HCT116 (cell line): ENCODE measurements at regions not wholly inside any gene's neighbourhood (a gene's known extent, or its start where the extent isn't known, plus 50 kb on each side); places are given as distances from the start of the nearest gene placed in this dataset.

Source experiments
- ATAC-seq: fragments of 200-7000 bp; cut with Tn5 transposase; 2 replicates; pipeline ENCODE4 v1.9.1; 2020; ENCODE audit warnings: mild to moderate bottlenecking, moderate library complexity
- BruUV-seq: library from RNA; stranded (reverse); fragments of 400-500 nt; replicated peaks from 2 replicates; lab custom pipeline; 2021; lab: Mats Ljungman, UMichigan
- CTCF ChIA-PET: fragments of 300-600 bp; sonication (Branson Sonifier 250); formaldehyde crosslinking; loops from one replicate; lab custom pipeline; 2021; ENCODE audit warnings: antibody characterized with exemption; lab: Charles Lee
- POLR2A ChIA-PET: fragments of 300-600, 350-600 bp; sonication (Branson Sonifier 250); formaldehyde crosslinking; loops from one replicate; lab custom pipeline; 2021; ENCODE audit warnings: antibody characterized with exemption; lab: Charles Lee
- RAD21 ChIA-PET, 2 experiments: fragments of 300-600 bp; sonication (Branson Sonifier 250); formaldehyde crosslinking; loops; one replicate each; lab custom pipeline; 2023; ENCODE audit warnings: low total read pairs in 2 of 2; ENCODE audit not compliant: uncharacterized antibody in 2 of 2, unreplicated experiment in 2 of 2, low non-redundant PET in 1 of 2; lab: Charles Lee
- DNase-seq: peaks from one replicate; pipeline ENCODE4 v3.0.0-alpha.2; 2010; ENCODE audit warnings: low read depth, low spot score
- H2AFZ ChIP-seq: fragments of 200-600 bp; shearing (Covaris generic), sonication (generic); 2 replicates; pipeline ENCODE4 v1.6.1; 2017; ENCODE audit warnings: low read depth, mixed run types, mixed read lengths, antibody characterized with exemption, low read length; ENCODE audit not compliant: poor library complexity, severe bottlenecking
- H3K27ac ChIP-seq: 2 replicates; pipeline ENCODE4 v1.5.1; 2012; ENCODE audit warnings: low read depth, low read length
- H3K27me3 ChIP-seq: fragments of 200-600 bp; sonication (generic); 2 replicates; pipeline ENCODE4 v1.6.1; 2016; ENCODE audit warnings: mixed run types, low read length, mixed read lengths; ENCODE audit not compliant: insufficient read depth
- H3K36me3 ChIP-seq, 2 experiments: fragments of 200-500 bp in 1 of 2; fragments of 200-600 bp in 1 of 2; sonication (Bioruptor generic) in 1 of 2; sonication (generic) in 1 of 2; 2 replicates each; pipeline versions ENCODE4 v1.5.1 to v1.6.1; 2014 to 2016; ENCODE audit warnings: low read length in 2 of 2, inconsistent platforms in 1 of 2, mixed read lengths in 1 of 2, mixed run types in 1 of 2; ENCODE audit not compliant: insufficient read depth in 2 of 2, control insufficient read depth in 1 of 2
- H3K4me1 ChIP-seq, 2 experiments: fragments of 200-600 bp in 1 of 2; sonication (generic) in 1 of 2; 2 replicates each; pipeline versions ENCODE4 v1.5.1 to v1.6.1; 2012 to 2017; ENCODE audit warnings: low read length in 2 of 2, inconsistent platforms in 1 of 2, mild to moderate bottlenecking in 1 of 2, mixed read lengths in 1 of 2, mixed run types in 1 of 2, moderate library complexity in 1 of 2; ENCODE audit not compliant: insufficient read depth in 2 of 2, control insufficient read depth in 1 of 2
- H3K4me2 ChIP-seq: fragments of 200-600 bp; sonication (generic); 2 replicates; pipeline ENCODE4 v1.6.1; 2017; ENCODE audit warnings: mixed run types, low read length, mixed read lengths
- H3K4me3 ChIP-seq, 2 experiments: fragments of 200-600 bp in 1 of 2; sonication (generic) in 1 of 2; replicated peaks in 1 of 2; 2 replicates each; pipeline ENCODE4 v1.5.1; 2011 to 2016; ENCODE audit warnings: low read length in 2 of 2, control low read depth in 1 of 2, low read depth in 1 of 2, mild to moderate bottlenecking in 1 of 2, mixed read lengths in 1 of 2, mixed run types in 1 of 2
- H3K79me2 ChIP-seq: fragments of 200-600 bp; sonication (generic); 2 replicates; pipeline ENCODE4 v1.6.1; 2017; ENCODE audit warnings: mild to moderate bottlenecking, mixed run types, low read length, moderate library complexity, mixed read lengths; ENCODE audit not compliant: insufficient read depth
- H3K9ac ChIP-seq: fragments of 200-600 bp; sonication (generic); 2 replicates; pipeline ENCODE4 v1.6.1; 2016; ENCODE audit warnings: low read length, mixed read lengths
- H3K9me2 ChIP-seq: fragments of 200-600 bp; sonication (generic), shearing (Covaris generic); 2 replicates; pipeline ENCODE4 v1.6.1; 2017; ENCODE audit warnings: mixed run types, mild to moderate bottlenecking, moderate library complexity; ENCODE audit not compliant: insufficient read depth
- H3K9me3 ChIP-seq, 2 experiments: fragments of 200-500 bp in 1 of 2; fragments of 200-600 bp in 1 of 2; sonication (Bioruptor generic) in 1 of 2; sonication (generic) in 1 of 2; 2 replicates each; pipeline ENCODE4 v1.6.1; 2014 to 2017; ENCODE audit warnings: low read length in 2 of 2, mixed read lengths in 2 of 2, inconsistent platforms in 1 of 2, low read depth in 1 of 2, mild to moderate bottlenecking in 1 of 2, mixed run types in 1 of 2, moderate library complexity in 1 of 2; ENCODE audit not compliant: control insufficient read depth in 1 of 2, insufficient read depth in 1 of 2
- H4K20me1 ChIP-seq: fragments of 200-600 bp; sonication (generic), shearing (Covaris generic); 2 replicates; pipeline ENCODE4 v1.6.1; 2017; ENCODE audit warnings: mixed run types, mild to moderate bottlenecking, moderate library complexity; ENCODE audit not compliant: insufficient read depth
- CTCF ChIP-seq, 3 experiments: fragments of 200-600 bp in 1 of 3; sonication (generic) in 1 of 3; IDR thresholded peaks in 2 of 3; conservative IDR thresholded peaks in 1 of 3; 2 replicates each; pipeline ENCODE4 v1.5.1; 2012 to 2017; ENCODE audit warnings: low read depth in 2 of 3, low read length in 2 of 3, antibody characterized with exemption in 1 of 3, borderline replicate concordance in 1 of 3, control low read depth in 1 of 3, mild to moderate bottlenecking in 1 of 3, mixed read lengths in 1 of 3, mixed run types in 1 of 3, moderate library complexity in 1 of 3; ENCODE audit not compliant: insufficient read depth in 1 of 3
- ELF1 ChIP-seq: IDR thresholded peaks from 2 replicates; pipeline ENCODE4 v1.6.1; 2012; ENCODE audit warnings: low read depth, borderline replicate concordance
- JUND ChIP-seq: IDR thresholded peaks from 2 replicates; pipeline ENCODE4 v1.6.1; 2012
- RAD21 ChIP-seq: IDR thresholded peaks from 2 replicates; pipeline ENCODE4 v1.6.1; 2012; ENCODE audit warnings: low read depth, mild to moderate bottlenecking
- SIN3A ChIP-seq: IDR thresholded peaks from 2 replicates; pipeline ENCODE4 v1.6.1; 2012; ENCODE audit warnings: low read depth
- TCF7L2 ChIP-seq: IDR thresholded peaks from 2 replicates; pipeline ENCODE4 v1.7.0; 2011; ENCODE audit warnings: borderline replicate concordance, inconsistent platforms; ENCODE audit not compliant: insufficient read depth, insufficient read length; ENCODE audit errors: extremely low read depth
- intact Hi-C: fragments of 100-400 bp; cut with micrococcal nuclease; formaldehyde crosslinking; loops from 2 replicates; pipeline ENCODE4 v1.10.0; 2022

DNA sequence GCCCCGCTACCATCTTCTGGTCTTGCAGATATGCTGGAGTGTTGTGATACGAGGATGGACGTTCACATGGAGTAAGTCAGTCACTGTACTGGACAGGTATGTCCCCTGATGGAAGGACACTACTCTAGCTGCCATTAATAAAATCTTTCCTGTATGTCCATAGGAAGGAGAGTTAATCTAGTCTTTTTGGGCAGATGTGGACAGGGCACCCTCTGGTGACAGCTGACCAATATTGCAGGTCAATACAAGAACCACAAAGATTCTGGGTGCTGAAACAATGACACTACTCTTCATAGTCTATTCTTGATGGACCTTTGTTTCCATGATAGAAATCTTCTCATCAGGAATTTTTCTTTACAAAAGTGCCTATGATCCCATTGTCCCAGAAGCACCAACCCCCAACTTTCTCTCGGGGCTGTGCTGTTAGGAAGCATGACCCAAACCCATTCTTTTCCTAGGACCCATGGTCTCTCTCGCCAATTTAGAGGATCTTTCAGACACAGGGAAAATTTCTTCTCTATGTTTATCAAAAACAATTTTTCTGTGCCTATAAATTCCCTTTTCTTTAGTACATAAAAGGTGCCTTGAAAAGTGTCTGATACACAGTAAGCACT lies 376.9 kb downstream of the DTWD2 start:
- Histone ChIP-seq H3K9me2 (no peaks in the 10 kb centered on the region), H3K27ac (no peak overlapping the region), H3K36me3 (no peaks in the 10 kb centered on the region; a peak in 1 of 4 replicates), H4K20me1 (no peaks in the 10 kb centered on the region), H3K79me2 (no peaks in the 10 kb centered on the region), H3K27me3 (no peaks in the 10 kb centered on the region), H2AFZ (no peak overlapping the region), H3K4me1 (no peaks in the 10 kb centered on the region), H3K4me3 (no peak overlapping the region), H3K9me3 (no peaks in the 10 kb centered on the region), H3K9ac (no peak overlapping the region), H3K4me2 (no peak overlapping the region)
- CTCF ChIA-PET, result interaction anchor here (0.6 to 2.1 kb wide), 4 partner anchors 18 to 1575 kb away, joined by 3 to 4 read pairs (median 3); no protein-coding TSS in a partner anchor
- no TSS peak for BruUV-seq
- DNase-seq (peak; percentile 19), ATAC-seq (peak; percentile 76)
- TF ChIP-seq TCF7L2 (no peak), CTCF (IDR thresholded peaks at IDR 0.05 in 2 of 3, conservative IDR thresholded peaks at IDR 0.05 in 1 of 3; ENCODE audit: borderline replicate concordance in 1 of 3, insufficient read depth in 1 of 3, low read depth in 2 of 3, low read length in 2 of 3) (peak; percentile 48 to 85 (median 78); a peak in 5 of 6 replicates), RAD21 (peak; percentile 87)
- RAD21 ChIA-PET, result no interaction called here
- intact Hi-C loops, result loop anchor here (5.0 kb wide), 2 partner anchors 1024 to 1534 kb away; no protein-coding TSS in a partner anchor
- POLR2A ChIA-PET, result no interaction called here

DNA sequence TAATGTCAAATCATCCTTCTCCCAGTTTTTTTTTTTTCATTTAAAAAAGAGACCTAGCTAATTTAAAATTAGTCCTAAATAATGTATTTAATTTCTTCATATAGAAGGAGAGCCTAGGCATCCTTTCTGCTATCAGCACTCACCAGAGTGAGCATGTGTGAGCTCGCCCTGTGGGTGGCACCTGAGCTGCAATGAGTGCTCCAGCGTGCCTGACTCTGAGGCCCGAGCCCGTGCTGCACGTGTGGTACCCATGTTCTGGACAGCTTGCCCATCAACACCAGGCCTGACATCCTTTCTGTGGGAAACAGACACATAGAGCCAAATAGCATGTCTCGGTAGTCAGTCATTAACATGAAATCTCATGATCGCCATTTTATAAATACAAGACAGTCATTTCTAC lies 381.4 kb downstream of the DTWD2 start:
- Histone ChIP-seq H3K79me2 (no peaks in the 10 kb centered on the region), H2AFZ (no peak overlapping the region), H3K9ac (no peak overlapping the region), H3K9me3 (no peaks in the 10 kb centered on the region), H4K20me1 (no peaks in the 10 kb centered on the region), H3K27ac (no peak overlapping the region), H3K27me3 (no peaks in the 10 kb centered on the region), H3K4me1 (no peaks in the 10 kb centered on the region), H3K4me3 (no peak overlapping the region), H3K4me2 (no peak overlapping the region), H3K9me2 (no peaks in the 10 kb centered on the region), H3K36me3 (no peaks in the 10 kb centered on the region; a peak in 1 of 4 replicates)
- ChIA-PET CTCF (no interaction called here), POLR2A (no interaction called here), RAD21 (no interaction called here)
- DNase-seq (no peak), ATAC-seq (no peak)
- intact Hi-C loops, result no loop called here
- no TSS peak for BruUV-seq
- TF ChIP-seq SIN3A (no peak), JUND (no peak), ELF1 (no peak)
